HepG2 (cell line): ENCODE measurements at regions not wholly inside any gene's neighbourhood (a gene's known extent, or its start where the extent isn't known, plus 50 kb on each side); places are given as distances from the start of the nearest gene placed in this dataset.
A peak's percentile ranks its signal among the peaks of the same experiment; 100 is the strongest.

Experiments
- ATAC-seq: fragments of 200-7000 bp; cut with Tn5 transposase; 3 replicates; pipeline ENCODE4 v1.9.1; 2020; ENCODE audit warnings: mild to moderate bottlenecking, moderate library complexity
- BruUV-seq: library from RNA; stranded (reverse); fragments of 400-500 nt; replicated peaks from 2 replicates; lab custom pipeline; 2021; lab: Mats Ljungman, UMichigan
- CTCF ChIA-PET: fragments of 300-600 bp; formaldehyde crosslinking; extraction: SDS; loops from one replicate; lab custom pipeline; 2021; ENCODE audit warnings: low total read pairs, inconsistent platforms, low intra/inter-chr PET ratio; lab: Yijun Ruan, JAX
- POLR2A ChIA-PET: fragments of 350-600 bp; sonication (Branson Sonifier 250); formaldehyde crosslinking; loops from one replicate; lab custom pipeline; 2020; ENCODE audit warnings: antibody characterized with exemption, inconsistent platforms; lab: Yijun Ruan, JAX
- DNase-seq: peaks from one replicate; pipeline ENCODE4 v3.0.0-alpha.2; 2015; ENCODE audit warnings: low spot score
- FAIRE-seq: peaks from 3 replicates; lab custom pipeline; 2011; peaks lifted over from hg19 to GRCh38; lab: Jason Lieb, UNC
- H2AFZ ChIP-seq: one replicate; pipeline ENCODE4 v1.6.1; 2011; ENCODE audit warnings: low read length, inconsistent platforms
- H3K27ac ChIP-seq: fragments of 300-600 bp; 3 replicates; pipeline ENCODE4 v1.8.0; 2011; ENCODE audit warnings: mixed run types, mild to moderate bottlenecking, mixed read lengths, low read length, inconsistent platforms; ENCODE audit not compliant: insufficient read depth; ENCODE audit errors: extremely low read length
- H3K27me3 ChIP-seq, 2 experiments: fragments of 200-600 bp in 1 of 2; 2 replicates in 1 of 2; 3 replicates in 1 of 2; pipeline versions ENCODE4 v1.6.0 to v1.8.0; 2011; ENCODE audit warnings: low read length in 2 of 2, mild to moderate bottlenecking in 2 of 2, moderate library complexity in 2 of 2, inconsistent platforms in 1 of 2; ENCODE audit not compliant: insufficient read depth in 2 of 2, control insufficient read depth in 1 of 2
- H3K36me3 ChIP-seq, 2 experiments: fragments of 200-600 bp in 1 of 2; replicated peaks in 1 of 2; 2 replicates in 1 of 2; 3 replicates in 1 of 2; pipeline versions ENCODE4 v1.5.1 to v1.8.0; 2011; ENCODE audit warnings: low read length in 2 of 2, inconsistent platforms in 1 of 2; ENCODE audit not compliant: insufficient read depth in 2 of 2, control insufficient read depth in 1 of 2
- H3K4me1 ChIP-seq: 2 replicates; pipeline ENCODE4 v1.5.1; 2012; ENCODE audit warnings: low read length, inconsistent platforms; ENCODE audit not compliant: insufficient read depth
- H3K4me2 ChIP-seq: 2 replicates; pipeline ENCODE4 v1.6.0; 2011; ENCODE audit warnings: low read depth, low read length, inconsistent platforms
- H3K4me3 ChIP-seq, 3 experiments: fragments of 200-600 bp in 1 of 3; sonication (generic), shearing (Covaris generic) in 1 of 3; replicated peaks in 1 of 3; 2 replicates each; pipeline ENCODE4 v1.5.1; 2011 to 2016; ENCODE audit warnings: low read length in 3 of 3, inconsistent platforms in 2 of 3, low read depth in 2 of 3, mild to moderate bottlenecking in 2 of 3, control low read depth in 1 of 3, mixed read lengths in 1 of 3; ENCODE audit not compliant: insufficient read depth in 1 of 3
- H3K79me2 ChIP-seq: one replicate; pipeline ENCODE4 v1.6.1; 2011; ENCODE audit warnings: low read length, inconsistent platforms; ENCODE audit not compliant: insufficient read depth
- H3K9ac ChIP-seq: 2 replicates; pipeline ENCODE4 v1.6.0; 2011; ENCODE audit warnings: mild to moderate bottlenecking, low read depth, low read length, inconsistent platforms; ENCODE audit not compliant: insufficient read depth
- H3K9me3 ChIP-seq: 2 replicates; pipeline ENCODE4 v1.5.1; 2012; ENCODE audit warnings: mild to moderate bottlenecking, low read length
- H4K20me1 ChIP-seq: 2 replicates; pipeline ENCODE4 v1.6.0; 2011; ENCODE audit warnings: inconsistent platforms, mild to moderate bottlenecking, low read length, moderate library complexity; ENCODE audit not compliant: insufficient read depth
- ARID5B ChIP-seq: IDR thresholded peaks from 2 replicates; pipeline ENCODE4 v1.4.0; 2020; ENCODE audit warnings: mild to moderate bottlenecking, missing genetic modification reagents
- ATF1 ChIP-seq: IDR thresholded peaks from 2 replicates; pipeline ENCODE4 v1.6.1; 2016; ENCODE audit warnings: mild to moderate bottlenecking, control low read depth
- SOX13 ChIP-seq, 3 experiments: fragments of 450-650 bp in 1 of 3; sonication (generic) in 1 of 3; formaldehyde crosslinking in 1 of 3; IDR thresholded peaks in 2 of 3; conservative IDR thresholded peaks in 1 of 3; 2 replicates each; pipeline versions ENCODE4 v1.5.0 to v1.6.1; 2016 to 2020; ENCODE audit warnings: antibody characterized with exemption in 1 of 3, mild to moderate bottlenecking in 1 of 3, missing compliant biosample characterization in 1 of 3, missing genetic modification reagents in 1 of 3, moderate library complexity in 1 of 3
- SOX5 ChIP-seq: IDR thresholded peaks from 2 replicates; pipeline ENCODE4 v1.6.1; 2016; ENCODE audit warnings: borderline replicate concordance
- SOX6 ChIP-seq, 2 experiments: fragments of 450-650 bp in 1 of 2; sonication (generic) in 1 of 2; formaldehyde crosslinking in 1 of 2; IDR thresholded peaks; 2 replicates each; pipeline versions ENCODE4 v1.4.0 to v1.6.1; 2017 to 2020; ENCODE audit warnings: antibody characterized with exemption in 1 of 2, mild to moderate bottlenecking in 1 of 2, missing genetic modification reagents in 1 of 2
- WGBS: methylation state at CpG from one replicate; pipeline ENCODE4 v1.1.6; 2017; ENCODE audit warnings: low lambda C conversion rate; 5-methylcytosine and 5-hydroxymethylcytosine counted together
- in situ Hi-C: cut with HindIII; loops from 2 replicates; pipeline ENCODE4 v1.10.0; 2017; ENCODE audit warnings: low pct_unique_long_range_greater_than_20kb; ENCODE audit not compliant: extremely low pct_ligation_motif_present
- intact Hi-C: fragments of 100-400 bp; cut with micrococcal nuclease; formaldehyde crosslinking; loops from one replicate; pipeline ENCODE4 v1.10.0; 2022; ENCODE audit not compliant: unreplicated experiment
- TF ChIP-seq, protein P1 (sequence below): sonication (generic); IDR thresholded peaks from 2 replicates; pipeline ENCODE4 v1.6.1; 2016; ENCODE audit warnings: low read depth, borderline replicate concordance

DNA sequence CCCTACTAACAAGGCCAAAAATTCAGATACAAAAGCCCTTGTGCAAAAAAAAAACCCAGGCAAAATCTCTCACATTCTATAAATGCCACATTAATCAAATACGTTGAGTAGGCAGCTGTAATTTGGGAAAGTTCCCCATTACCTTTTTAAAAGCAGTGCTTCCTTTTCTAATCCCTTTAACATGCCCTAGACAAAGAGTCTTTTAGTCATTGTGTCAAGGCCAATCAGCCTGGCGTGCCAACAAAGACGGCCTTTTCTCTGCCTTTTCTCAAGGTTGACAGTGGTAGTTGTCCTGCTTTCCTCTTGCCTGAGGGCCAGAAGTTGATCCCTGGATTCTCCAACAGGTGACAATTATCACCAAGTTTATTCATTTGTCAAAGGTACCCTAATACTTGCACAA, 62.5 kb upstream of the METAP2 start:
- BruUV-seq = no TSS peak
- no peak overlapping the region for H3K4me2 ChIP-seq
- H3K79me2 ChIP-seq = no peaks in the 10 kb centered on the region
- H3K4me1 ChIP-seq = peaks cover 11% of the 10 kb centered on the region
- POLR2A ChIA-PET = no interaction called here
- no peaks in the 10 kb centered on the region for H4K20me1 ChIP-seq
- H3K9me3 ChIP-seq = no peaks in the 10 kb centered on the region
- in situ Hi-C loops = no loop called here
- no peak overlapping the region for H2AFZ ChIP-seq
- DNase-seq (peak; percentile 8), ATAC-seq (no peak), FAIRE-seq (no peak)
- H3K36me3 ChIP-seq = no peaks in the 10 kb centered on the region
- CTCF ChIA-PET = no interaction called here
- TF ChIP-seq SOX13 (IDR thresholded peaks at IDR 0.05) (0 out of 2 replicates have a peak, but pooled peaks have one; percentile 12), SOX13 (CRISPR knock-in tag; conservative IDR thresholded peaks at IDR 0.05 in 1 of 2, IDR thresholded peaks at IDR 0.05 in 1 of 2) (peak in 1 of 2 experiments; percentile 62; a peak in 2 of 4 replicates), SOX5 (CRISPR knock-in tag) (peak; percentile 20; the same call in 1 of the 2 replicates), ARID5B (CRISPR knock-in tag) (peak; percentile 32; the same call in 1 of the 2 replicates), ATF1 (CRISPR knock-in tag) (peak; percentile 17; the same call in 1 of the 2 replicates), SOX6 (IDR thresholded peaks at IDR 0.05) (no peak), SOX6 (CRISPR knock-in tag; IDR thresholded peaks at IDR 0.05) (peak; percentile 20; the same call in 1 of the 2 replicates)
- TF ChIP-seq, protein P1, sequence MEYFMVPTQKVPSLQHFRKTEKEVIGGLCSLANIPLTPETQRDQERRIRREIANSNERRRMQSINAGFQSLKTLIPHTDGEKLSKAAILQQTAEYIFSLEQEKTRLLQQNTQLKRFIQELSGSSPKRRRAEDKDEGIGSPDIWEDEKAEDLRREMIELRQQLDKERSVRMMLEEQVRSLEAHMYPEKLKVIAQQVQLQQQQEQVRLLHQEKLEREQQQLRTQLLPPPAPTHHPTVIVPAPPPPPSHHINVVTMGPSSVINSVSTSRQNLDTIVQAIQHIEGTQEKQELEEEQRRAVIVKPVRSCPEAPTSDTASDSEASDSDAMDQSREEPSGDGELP = no peak
- H3K4me3 ChIP-seq = no peak overlapping the region
- H3K9ac ChIP-seq = no peak overlapping the region
- WGBS = 20% methylated on average over 3 of the region's 3 CpGs
- intact Hi-C loops = no loop called here
- H3K27me3 ChIP-seq = peaks cover 0 to 7% of the 10 kb centered on the region in 2 experiments; a peak in 1 of 5 replicates
- no peak overlapping the region for H3K27ac ChIP-seq
